A673 (cell line): ENCODE measurements at regions not wholly inside any gene's neighbourhood (a gene's known extent, or its start where the extent isn't known, plus 50 kb on each side); places are given as distances from the start of the nearest gene placed in this dataset.

Source experiments
- BruUV-seq: library from RNA; stranded (reverse); fragments of 400-500 nt; replicated peaks from 2 replicates; lab custom pipeline; 2021; lab: Mats Ljungman, UMichigan
- CTCF ChIA-PET: fragments of 300-600 bp; sonication (Branson Sonifier 250); formaldehyde crosslinking; loops from one replicate; lab custom pipeline; 2022; ENCODE audit warnings: antibody characterized with exemption; lab: Charles Lee
- POLR2A ChIA-PET: fragments of 300-600 bp; sonication (Branson Sonifier 250); formaldehyde crosslinking; loops from one replicate; lab custom pipeline; 2022; ENCODE audit warnings: antibody characterized with exemption; ENCODE audit not compliant: low non-redundant PET; lab: Charles Lee
- DNase-seq: peaks from one replicate; pipeline ENCODE4 v3.0.0-alpha.2; 2015; ENCODE audit warnings: low spot score
- H3K27ac ChIP-seq: fragments of 200-600 bp; sonication (generic); 2 replicates; pipeline ENCODE4 v1.5.1; 2016; ENCODE audit warnings: mixed run types, low read depth, mild to moderate bottlenecking, mixed read lengths, antibody characterized with exemption, low read length; ENCODE audit not compliant: poor library complexity, severe bottlenecking
- H3K27me3 ChIP-seq: fragments of 200-600 bp; sonication (generic); replicated peaks from 2 replicates; pipeline ENCODE4 v1.6.1; 2017; ENCODE audit warnings: mixed run types, low read depth, mild to moderate bottlenecking, mixed read lengths, antibody characterized with exemption, low read length; ENCODE audit not compliant: insufficient read depth, poor library complexity
- H3K36me3 ChIP-seq: fragments of 200-600 bp; sonication (generic); 2 replicates; pipeline ENCODE4 v1.6.1; 2016; ENCODE audit warnings: mixed run types, mild to moderate bottlenecking, mixed read lengths, antibody characterized with exemption, low read length; ENCODE audit not compliant: insufficient read depth, poor library complexity, severe bottlenecking
- H3K4me1 ChIP-seq: fragments of 200-600 bp; sonication (generic); 2 replicates; pipeline ENCODE4 v1.6.1; 2017; ENCODE audit warnings: mixed run types, mild to moderate bottlenecking, mixed read lengths, antibody characterized with exemption, low read length; ENCODE audit not compliant: insufficient read depth, poor library complexity, severe bottlenecking
- H3K4me3 ChIP-seq: fragments of 200-600 bp; sonication (generic); 2 replicates; pipeline ENCODE4 v1.5.1; 2016; ENCODE audit warnings: low read depth, mixed run types, mild to moderate bottlenecking, mixed read lengths, low read length; ENCODE audit not compliant: poor library complexity, severe bottlenecking
- H3K9me3 ChIP-seq: fragments of 200-600 bp; sonication (generic); 2 replicates; pipeline ENCODE4 v1.6.1; 2016; ENCODE audit warnings: mixed run types, low read depth, mild to moderate bottlenecking, mixed read lengths, antibody characterized with exemption, low read length; ENCODE audit not compliant: poor library complexity, severe bottlenecking
- EZH2 ChIP-seq: fragments of 200-600 bp; sonication (generic); IDR thresholded peaks from 2 replicates; pipeline ENCODE4 v1.6.1; 2017; ENCODE audit warnings: borderline replicate concordance, low read depth, mild to moderate bottlenecking, mixed read lengths, antibody characterized with exemption, low read length; ENCODE audit not compliant: poor library complexity, severe bottlenecking
- intact Hi-C: fragments of 100-400 bp; cut with micrococcal nuclease; formaldehyde crosslinking; loops from one replicate; pipeline ENCODE4 v1.10.0; 2022; ENCODE audit not compliant: unreplicated experiment
- TF ChIP-seq, protein P1 (sequence below): fragments of 300-800, 200-600 bp; sonication (generic); conservative IDR thresholded peaks from 2 replicates; pipeline ENCODE4 v1.5.1; 2017; ENCODE audit warnings: low read depth, mild to moderate bottlenecking, antibody characterized with exemption, low read length, moderate library complexity, mixed read lengths

GRCh38 chr7:46028246-46028645 is 107.2 kb upstream of the IGFBP3 start:
- intact Hi-C loops: no loop called here
- Histone ChIP-seq H3K27me3 (peaks cover 6% of the 10 kb centered on the region), H3K4me1 (no peaks in the 10 kb centered on the region), H3K4me3 (no peak overlapping the region), H3K9me3 (no peaks in the 10 kb centered on the region), H3K27ac (no peak overlapping the region), H3K36me3 (no peaks in the 10 kb centered on the region)
- ChIA-PET CTCF (no interaction called here), POLR2A (no interaction called here)
- TF ChIP-seq, protein P1, sequence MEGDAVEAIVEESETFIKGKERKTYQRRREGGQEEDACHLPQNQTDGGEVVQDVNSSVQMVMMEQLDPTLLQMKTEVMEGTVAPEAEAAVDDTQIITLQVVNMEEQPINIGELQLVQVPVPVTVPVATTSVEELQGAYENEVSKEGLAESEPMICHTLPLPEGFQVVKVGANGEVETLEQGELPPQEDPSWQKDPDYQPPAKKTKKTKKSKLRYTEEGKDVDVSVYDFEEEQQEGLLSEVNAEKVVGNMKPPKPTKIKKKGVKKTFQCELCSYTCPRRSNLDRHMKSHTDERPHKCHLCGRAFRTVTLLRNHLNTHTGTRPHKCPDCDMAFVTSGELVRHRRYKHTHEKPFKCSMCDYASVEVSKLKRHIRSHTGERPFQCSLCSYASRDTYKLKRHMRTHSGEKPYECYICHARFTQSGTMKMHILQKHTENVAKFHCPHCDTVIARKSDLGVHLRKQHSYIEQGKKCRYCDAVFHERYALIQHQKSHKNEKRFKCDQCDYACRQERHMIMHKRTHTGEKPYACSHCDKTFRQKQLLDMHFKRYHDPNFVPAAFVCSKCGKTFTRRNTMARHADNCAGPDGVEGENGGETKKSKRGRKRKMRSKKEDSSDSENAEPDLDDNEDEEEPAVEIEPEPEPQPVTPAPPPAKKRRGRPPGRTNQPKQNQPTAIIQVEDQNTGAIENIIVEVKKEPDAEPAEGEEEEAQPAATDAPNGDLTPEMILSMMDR: no peak
- no peak for TF ChIP-seq EZH2
- DNase-seq: no peak
- no TSS peak for BruUV-seq

DNA sequence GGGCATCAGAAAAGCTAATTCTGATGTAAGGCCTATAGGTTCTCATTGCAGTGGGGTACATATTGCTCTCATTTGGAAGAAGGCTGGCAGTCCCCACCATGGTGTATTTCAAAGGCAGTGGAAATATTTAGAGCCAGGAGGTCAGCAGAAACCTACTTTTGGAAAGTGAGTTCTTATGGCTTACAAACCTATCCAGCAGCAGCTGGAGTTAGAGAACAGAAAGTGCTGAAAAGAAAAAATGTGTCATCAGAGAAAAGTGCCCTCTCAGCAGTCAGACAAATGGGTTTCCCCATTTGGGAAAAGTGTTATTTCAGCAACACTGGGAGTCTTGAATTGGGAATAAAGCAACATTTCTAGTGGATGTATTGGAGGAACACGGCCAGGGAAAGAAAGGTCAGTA is 105.7 kb upstream of the IGFBP3 start:
- Histone ChIP-seq H3K4me3 (no peak overlapping the region), H3K27ac (no peak overlapping the region), H3K4me1 (no peaks in the 10 kb centered on the region), H3K27me3 (peaks cover 6% of the 10 kb centered on the region), H3K9me3 (no peaks in the 10 kb centered on the region), H3K36me3 (no peaks in the 10 kb centered on the region)
- ChIA-PET POLR2A (no interaction called here), CTCF (no interaction called here)
- no peak for DNase-seq
- TF ChIP-seq EZH2: no peak
- TF ChIP-seq, protein P1: no peak
- intact Hi-C loops: no loop called here
- no TSS peak for BruUV-seq

GRCh38 chr7:46024263-46024916 is 103.3 kb upstream of the IGFBP3 start:
- Histone ChIP-seq H3K36me3 (no peaks in the 10 kb centered on the region), H3K9me3 (no peaks in the 10 kb centered on the region), H3K4me3 (no peak overlapping the region), H3K4me1 (no peaks in the 10 kb centered on the region), H3K27me3 (peaks cover 6% of the 10 kb centered on the region), H3K27ac (no peak overlapping the region)
- BruUV-seq: no TSS peak
- no peak for TF ChIP-seq EZH2
- TF ChIP-seq, protein P1: no peak
- CTCF ChIA-PET: no interaction called here
- DNase-seq: no peak
- POLR2A ChIA-PET: no interaction called here
- intact Hi-C loops: no loop called here
